Thoracic aorta (tissue), 2 donors: ENCODE measurements at regions not wholly inside any gene's neighbourhood (a gene's known extent, or its start where the extent isn't known, plus 50 kb on each side); places are given as distances from the start of the nearest gene placed in this dataset.

Experiments
- ATAC-seq: fragments of 150-250 bp; one replicate; pipeline ENCODE4 v1.8.0; 2017; ENCODE audit warnings: low read depth; ENCODE audit not compliant: insufficient number of reproducible peaks, low FRiP score
- DNase-seq: peaks from one replicate; pipeline ENCODE4 v3.0.0-alpha.2; 2020; ENCODE audit warnings: low spot score
- H3K27ac ChIP-seq, 2 donors: fragments of 200-600 bp; sonication (generic); 1 replicate in 1 of 2; 2 replicates in 1 of 2; pipeline ENCODE4 v1.5.1; 2016; ENCODE audit warnings: mild to moderate bottlenecking in 2 of 2, moderate library complexity in 2 of 2
- H3K27me3 ChIP-seq: fragments of 200-600 bp; sonication (generic); replicated peaks from 2 replicates; pipeline ENCODE4 v1.6.0; 2016; ENCODE audit warnings: mild to moderate bottlenecking; ENCODE audit not compliant: insufficient read depth
- H3K36me3 ChIP-seq: fragments of 200-600 bp; sonication (generic); one replicate; pipeline ENCODE4 v1.5.1; 2016
- H3K4me1 ChIP-seq, 2 donors: fragments of 200-600 bp; sonication (generic); 1 replicate in 1 of 2; 2 replicates in 1 of 2; pipeline versions ENCODE4 v1.5.1 to v1.6.0; 2016; ENCODE audit warnings: low read depth in 2 of 2, mild to moderate bottlenecking in 1 of 2; ENCODE audit not compliant: control insufficient read depth in 1 of 2
- H3K4me3 ChIP-seq: fragments of 200-600 bp; sonication (generic); 2 replicates; pipeline ENCODE4 v1.5.1; 2016; ENCODE audit warnings: mild to moderate bottlenecking
- H3K9me3 ChIP-seq: fragments of 200-600 bp; sonication (generic); 2 replicates; pipeline ENCODE4 v1.5.1; 2016
- CTCF ChIP-seq: fragments of 200-600 bp; sonication (generic); IDR thresholded peaks from one replicate; pipeline ENCODE4 v1.5.1; 2019; ENCODE audit warnings: antibody characterized with exemption

GRCh38 chr9:81256368-81256767, 433.0 kb downstream of the TLE1 start:
- no peak for TF ChIP-seq CTCF
- Histone ChIP-seq H3K27ac (no peak overlapping the region), H3K27me3 (no peaks in the 10 kb centered on the region), H3K36me3 (no peaks in the 10 kb centered on the region), H3K9me3 (no peaks in the 10 kb centered on the region), H3K4me3 (no peak overlapping the region), H3K4me1 (no peaks in the 10 kb centered on the region)
- DNase-seq: no peak
- no peak for ATAC-seq

- H3K27me3 ChIP-seq: no peaks in the 10 kb centered on the region
- ATAC-seq (no peak), DNase-seq (no peak)
- TF ChIP-seq CTCF: no peak
- no peaks in the 10 kb centered on the region for H3K9me3 ChIP-seq
- no peaks in the 10 kb centered on the region for H3K4me1 ChIP-seq
- H3K27ac ChIP-seq: no peak overlapping the region
- no peak overlapping the region for H3K4me3 ChIP-seq
- H3K36me3 ChIP-seq: no peaks in the 10 kb centered on the region
These were observed 438.7 kb downstream of the TLE1 start for GRCh38 chr9:81250606-81251005.

GRCh38 chr9:81250041-81250440, 439.3 kb downstream of the TLE1 start:
- Histone ChIP-seq H3K4me3 (no peak overlapping the region), H3K36me3 (no peaks in the 10 kb centered on the region), H3K27ac (no peak overlapping the region), H3K9me3 (no peaks in the 10 kb centered on the region), H3K27me3 (no peaks in the 10 kb centered on the region), H3K4me1 (no peaks in the 10 kb centered on the region)
- no peak for ATAC-seq
- no peak for DNase-seq
- TF ChIP-seq CTCF: no peak

- H3K9me3 ChIP-seq: no peaks in the 10 kb centered on the region
- no peaks in the 10 kb centered on the region for H3K36me3 ChIP-seq
- TF ChIP-seq CTCF: no peak
- H3K27ac ChIP-seq: no peak overlapping the region
- H3K27me3 ChIP-seq: no peaks in the 10 kb centered on the region
- DNase-seq (no peak), ATAC-seq (no peak)
- H3K4me3 ChIP-seq: no peak overlapping the region
- H3K4me1 ChIP-seq: no peaks in the 10 kb centered on the region
These were observed 443.9 kb downstream of the TLE1 start for GRCh38 chr9:81245254-81245956.

- H3K27ac ChIP-seq: no peak overlapping the region
- no peak for ATAC-seq
These were observed 444.7 kb downstream of the TLE1 start for GRCh38 chr9:81244631-81245030.

More at GRCh38 chr9:81244631-81245030, 444.7 kb downstream of the TLE1 start:
- Histone ChIP-seq H3K36me3 (no peaks in the 10 kb centered on the region), H3K4me3 (no peak overlapping the region), H3K9me3 (no peaks in the 10 kb centered on the region), H3K27me3 (no peaks in the 10 kb centered on the region), H3K4me1 (no peaks in the 10 kb centered on the region)
- DNase-seq: no peak
- TF ChIP-seq CTCF: no peak
